GM11168 (cell line): ENCODE measurements at regions not wholly inside any gene's neighbourhood (a gene's known extent, or its start where the extent isn't known, plus 50 kb on each side); places are given as distances from the start of the nearest gene placed in this dataset.

ENCODE experiments used
- in situ Hi-C: fragments of 300-500 bp; cut with MboI; formaldehyde crosslinking; loops from one replicate; pipeline ENCODE4 v1.12.0; 2022; ENCODE audit warnings: low sequenced_read_pairs; ENCODE audit not compliant: unreplicated experiment

DNA sequence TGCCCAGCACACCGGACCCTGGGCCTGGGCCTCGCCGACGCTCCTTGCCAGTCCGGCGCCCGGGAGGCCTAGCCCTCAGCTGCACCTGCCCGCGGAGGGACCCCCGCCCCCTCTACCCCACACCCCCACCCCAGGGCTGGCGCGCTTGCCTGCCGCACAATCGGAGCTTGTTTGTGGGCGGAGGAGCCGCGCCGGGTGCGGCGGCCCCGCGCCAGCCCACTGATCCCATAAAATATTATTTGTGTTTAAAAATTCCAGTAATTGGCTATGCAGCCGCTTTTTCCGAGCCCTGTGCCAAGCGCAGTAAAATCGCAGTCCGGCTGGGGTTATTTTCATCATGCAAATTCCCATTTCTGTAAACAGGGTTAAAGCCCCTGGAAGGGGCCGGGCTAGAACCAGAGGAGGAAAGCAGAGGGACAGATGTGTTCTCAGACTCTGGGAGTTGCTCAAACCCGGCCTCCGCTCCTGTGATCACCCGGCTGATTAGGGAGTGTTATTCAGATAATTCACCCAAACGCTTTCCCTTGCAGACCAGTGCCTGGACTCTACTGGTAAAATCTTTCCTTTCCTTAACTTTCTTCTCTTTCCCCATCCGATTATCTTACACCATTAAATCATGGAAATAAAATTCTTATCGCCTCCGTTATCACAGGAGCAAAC is 93.1 kb downstream of the NCR2 start:
- in situ Hi-C loops = no loop called here

DNA sequence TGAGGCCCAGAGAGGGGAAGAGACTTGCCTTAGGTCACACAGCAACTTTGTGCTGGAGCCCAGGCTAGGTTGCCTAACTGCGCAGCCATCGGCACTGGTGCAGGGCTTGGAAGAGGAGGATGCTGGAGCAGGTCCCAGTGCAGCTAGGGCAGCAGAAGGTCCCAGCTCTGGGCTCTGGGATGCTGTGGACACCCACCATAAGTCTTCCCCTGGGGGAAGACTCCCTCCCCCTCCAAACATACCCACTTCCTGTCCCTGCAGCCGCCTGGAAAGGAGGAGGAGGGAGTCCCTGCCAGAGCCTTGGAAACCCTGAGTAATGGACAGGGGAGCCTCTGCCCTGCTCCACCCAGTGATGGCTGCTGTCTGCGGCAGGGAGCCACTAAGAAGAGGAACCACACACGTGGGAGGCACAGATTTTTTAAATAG is 93.6 kb downstream of the NCR2 start:
- in situ Hi-C loops = no loop called here

DNA sequence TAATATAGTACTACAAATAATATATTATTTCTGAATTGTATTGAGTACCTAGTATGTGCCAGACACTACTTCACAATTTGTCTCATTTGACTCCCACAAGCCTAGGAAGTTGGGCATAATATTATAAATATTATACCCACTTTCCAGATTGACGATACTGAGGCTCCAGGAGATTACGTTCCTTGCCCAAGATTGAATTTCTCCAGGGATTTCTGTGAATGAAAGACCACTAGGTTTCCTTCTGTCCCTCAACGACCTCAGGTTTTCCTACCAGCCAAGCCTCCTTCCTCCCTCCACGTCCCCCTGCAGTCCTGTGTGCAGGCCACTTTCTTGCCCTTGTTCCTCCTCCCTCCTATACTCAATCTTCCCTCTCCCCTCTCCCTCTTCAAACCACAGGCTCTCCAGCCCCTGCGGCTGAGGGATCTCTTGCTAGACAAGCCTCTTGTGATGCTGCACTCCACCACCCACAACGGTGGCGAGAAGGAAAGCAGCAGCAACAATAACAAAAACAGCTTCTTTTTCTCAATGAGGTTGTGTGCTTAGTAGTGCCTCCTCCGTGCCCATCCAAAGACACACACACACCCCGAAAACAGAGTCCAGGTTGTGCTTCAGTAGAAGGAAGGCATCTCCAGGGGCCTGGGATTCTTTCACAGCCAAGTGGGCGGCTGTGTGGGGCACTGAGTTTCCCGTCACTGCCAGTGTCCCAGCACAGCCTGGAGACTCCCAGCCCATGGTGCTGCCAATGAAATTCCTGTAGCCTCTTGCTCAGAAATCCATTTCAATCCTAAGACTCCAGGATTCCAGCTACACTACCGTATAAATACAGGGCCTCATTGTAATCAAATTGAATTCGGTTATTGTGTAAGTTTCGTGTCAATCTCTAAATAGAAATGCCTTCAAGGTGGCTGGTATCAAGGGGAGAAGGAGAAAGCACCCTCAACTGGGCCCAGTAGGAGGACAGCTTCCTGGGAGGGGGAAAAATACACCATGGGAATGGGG is 94.4 kb downstream of the NCR2 start:
- in situ Hi-C loops = no loop called here

DNA sequence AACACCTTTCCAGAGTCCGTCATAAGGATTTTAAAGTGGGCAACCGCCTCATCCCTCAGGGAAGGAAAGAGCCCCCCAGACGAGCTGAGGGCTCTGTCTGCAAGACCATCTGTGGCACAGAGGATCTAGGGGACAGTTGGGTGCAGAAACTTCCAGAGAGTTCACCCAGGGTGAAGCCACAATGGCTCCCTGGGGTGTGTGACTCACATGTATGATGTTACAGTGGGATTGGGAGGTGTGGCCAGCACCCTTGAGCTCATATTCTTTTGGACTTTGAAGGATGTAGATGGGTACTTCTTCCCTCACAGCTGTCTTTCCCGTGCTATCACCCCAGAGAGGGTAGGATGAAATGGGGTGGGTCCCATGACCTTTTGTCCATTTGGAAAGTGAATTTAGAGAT is 95.5 kb downstream of the NCR2 start:
- in situ Hi-C loops = no loop called here

DNA sequence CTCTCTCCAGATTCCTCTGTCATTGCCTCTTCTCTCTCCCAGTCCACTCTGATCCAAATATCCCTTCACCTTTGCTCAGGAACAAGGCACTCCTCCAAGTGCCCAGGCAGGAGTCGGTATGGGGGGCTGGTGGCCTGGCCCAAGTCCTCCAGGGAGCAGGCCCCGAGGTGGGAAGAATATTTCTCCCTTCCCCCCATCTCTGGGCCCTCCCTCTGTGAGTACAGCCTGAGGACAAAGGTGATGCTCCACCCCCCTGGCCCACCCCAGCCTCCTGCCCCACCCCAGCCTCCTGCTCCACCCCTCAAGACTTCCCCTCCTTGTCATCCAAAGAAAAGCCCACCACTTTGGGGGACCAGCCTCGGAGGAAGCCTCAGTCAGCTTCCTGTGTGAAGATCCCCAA is 96.9 kb downstream of the NCR2 start:
- in situ Hi-C loops = no loop called here

DNA sequence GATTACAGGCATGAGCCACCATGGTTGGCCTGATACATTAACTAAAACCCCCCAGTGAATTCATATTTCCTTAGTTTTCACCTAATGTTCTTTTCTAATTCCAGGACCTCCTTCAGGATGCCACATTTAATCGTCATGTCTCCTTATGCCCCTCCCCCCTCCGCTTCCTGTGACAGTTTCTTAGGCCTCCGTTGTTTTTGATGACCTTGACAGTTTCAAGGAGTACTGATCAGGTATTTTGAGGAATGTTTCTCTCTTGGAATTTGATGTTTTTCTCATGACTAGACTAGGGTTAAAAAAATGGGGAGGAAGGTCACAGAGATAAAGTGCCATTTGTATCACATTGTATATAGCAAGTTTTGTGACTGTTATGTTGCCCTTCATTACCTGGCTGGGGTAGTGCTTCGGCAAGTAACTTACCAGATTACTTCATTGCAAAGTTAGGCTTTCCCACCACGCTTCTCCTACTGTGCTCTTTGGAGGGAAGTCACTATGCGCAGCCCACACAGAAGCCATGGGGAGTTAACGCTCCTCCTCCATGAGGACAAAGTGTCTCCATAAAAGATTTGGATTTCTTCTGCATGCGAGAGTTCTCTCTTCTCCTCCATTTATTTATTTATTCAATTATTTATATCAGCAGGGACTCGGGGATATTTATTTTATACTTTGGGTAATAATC is 99.5 kb downstream of the NCR2 start:
- in situ Hi-C loops = no loop called here

DNA sequence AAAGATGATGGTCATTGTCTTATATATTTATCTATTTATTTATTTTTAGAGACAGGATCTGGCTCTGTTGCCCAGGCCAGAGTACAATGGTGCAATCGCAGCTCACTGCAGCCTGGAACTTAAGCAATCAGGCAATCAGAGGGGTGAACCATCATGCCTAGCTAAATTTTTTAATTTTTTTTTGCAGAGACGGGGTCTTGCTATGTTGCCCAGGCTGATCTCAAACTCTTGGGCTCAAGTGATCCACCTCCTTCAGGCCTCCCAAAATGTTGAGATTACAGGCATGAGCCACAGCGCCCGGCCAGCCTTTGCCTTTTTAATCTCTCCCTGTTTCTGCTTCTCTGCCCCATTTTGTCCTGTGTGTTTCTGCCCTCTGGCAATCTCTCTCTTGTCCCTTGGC is 102.2 kb downstream of the NCR2 start:
- in situ Hi-C loops = no loop called here

DNA sequence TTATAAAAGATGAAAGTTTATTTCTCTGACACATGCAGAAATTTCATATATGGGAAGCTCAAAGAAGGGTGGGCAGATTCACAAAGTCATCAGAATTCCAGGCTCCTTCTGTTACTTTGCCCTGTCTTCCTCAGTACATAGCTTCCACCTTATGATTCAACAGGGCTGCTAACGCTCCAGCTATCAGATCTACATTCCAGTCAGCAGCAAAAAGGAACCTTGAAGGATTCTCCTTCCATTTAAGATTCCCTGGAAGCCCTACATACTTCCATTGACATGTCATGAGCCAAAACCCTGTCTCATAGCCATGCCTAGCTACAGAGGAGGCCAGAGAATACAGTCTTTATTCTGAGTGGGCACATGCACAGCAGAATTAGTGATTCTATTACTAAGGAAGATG is 103.3 kb downstream of the NCR2 start:
- in situ Hi-C loops = no loop called here

DNA sequence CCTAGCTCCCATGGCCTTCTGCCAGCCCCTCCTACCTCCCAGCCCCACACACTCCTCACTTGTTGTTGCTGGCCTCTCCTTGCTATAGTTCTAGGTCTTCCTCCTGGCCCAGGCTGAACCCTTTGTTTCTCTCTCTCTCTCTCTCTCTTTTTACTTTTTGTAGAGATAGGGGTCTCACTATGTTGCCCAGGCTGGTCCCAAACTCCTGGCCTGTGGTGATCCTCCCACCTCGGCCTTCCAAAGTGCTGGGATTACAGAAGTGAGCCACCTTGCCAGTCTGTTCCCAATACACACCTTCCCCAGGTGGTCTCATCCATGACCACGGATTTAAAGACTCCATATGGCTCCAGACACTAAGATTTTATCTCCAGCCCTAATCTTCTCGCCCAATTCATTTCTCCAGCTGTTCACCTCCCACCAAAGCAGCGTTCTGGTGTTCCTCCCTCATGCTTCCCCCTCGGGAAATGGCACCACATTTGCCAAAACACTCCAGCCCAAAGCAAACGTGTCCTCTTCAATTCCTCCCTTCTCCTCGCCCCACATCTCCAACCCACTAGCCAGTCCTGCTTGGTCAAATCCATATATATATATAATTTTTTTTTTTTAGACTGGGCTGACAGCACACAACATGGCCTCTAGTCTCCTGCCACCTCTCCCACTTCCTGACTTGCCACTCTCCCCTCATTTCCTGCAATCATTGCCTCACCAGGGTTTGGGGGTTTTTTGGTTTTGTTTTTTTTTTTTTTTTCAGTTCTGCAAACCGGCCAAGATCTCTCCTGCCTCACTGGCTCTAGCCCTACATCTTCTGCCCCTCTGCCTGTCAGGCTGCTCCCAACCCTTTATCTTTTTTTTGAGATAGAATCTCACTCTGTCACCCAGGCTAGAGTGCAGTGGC is 104.4 kb downstream of the NCR2 start:
- in situ Hi-C loops = no loop called here

DNA sequence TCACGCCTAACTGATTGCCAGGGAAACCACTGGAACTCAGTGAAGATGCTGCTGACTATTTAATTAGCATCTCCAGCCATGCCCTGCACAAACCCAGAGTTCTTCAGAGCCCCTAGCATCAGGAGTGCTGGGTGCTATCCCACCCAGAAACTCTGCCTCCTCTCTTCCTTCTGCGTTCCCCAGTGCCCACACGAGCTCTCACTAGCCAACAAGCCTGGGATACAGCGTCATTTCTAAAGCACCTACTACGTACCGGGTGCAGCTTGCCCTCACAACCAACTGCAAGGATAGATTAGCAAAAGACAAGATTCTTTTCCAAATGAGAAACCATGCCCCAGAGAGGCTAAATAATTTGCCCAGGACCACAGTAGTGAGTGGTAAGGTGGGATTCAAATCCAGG is 105.2 kb upstream of the FOXP4 start:
- in situ Hi-C loops = no loop called here

DNA sequence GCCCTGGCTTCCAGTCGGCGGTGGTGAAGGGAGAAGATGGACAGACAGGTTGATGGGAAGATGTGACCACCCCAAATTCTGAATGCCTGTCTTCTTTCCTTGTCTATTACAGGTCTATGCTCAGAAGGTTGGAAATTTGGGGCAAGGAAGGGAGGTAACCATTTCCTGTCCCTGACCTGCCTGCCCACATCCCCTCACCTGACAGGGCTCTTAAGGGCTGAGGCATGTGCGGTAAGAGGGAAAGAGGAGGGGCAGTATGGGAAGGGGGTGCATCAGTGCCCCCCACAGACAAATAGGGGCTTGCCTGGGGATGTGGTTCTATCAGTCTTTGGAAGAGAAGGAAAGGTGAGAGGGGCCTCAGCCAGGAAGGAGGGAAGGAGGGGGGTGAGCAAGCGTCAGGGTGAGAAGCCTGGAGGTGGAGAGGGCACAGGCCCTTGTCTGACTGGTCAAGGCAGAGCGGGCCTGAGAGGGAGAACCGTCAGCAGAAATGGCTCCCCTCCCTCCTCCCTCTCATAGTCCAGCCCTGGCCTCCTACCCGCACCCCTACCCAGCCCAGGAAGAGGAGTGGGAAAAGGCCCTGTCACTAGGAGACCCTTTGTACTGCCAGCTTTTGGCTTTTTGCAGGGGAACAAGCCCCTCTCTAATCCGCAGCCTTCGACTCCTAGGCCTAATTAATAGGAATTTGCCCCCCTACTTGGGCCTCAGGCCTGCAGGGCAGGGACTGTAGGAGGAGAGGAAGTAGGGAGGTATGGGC is 104.4 kb upstream of the FOXP4 start:
- in situ Hi-C loops = no loop called here

DNA sequence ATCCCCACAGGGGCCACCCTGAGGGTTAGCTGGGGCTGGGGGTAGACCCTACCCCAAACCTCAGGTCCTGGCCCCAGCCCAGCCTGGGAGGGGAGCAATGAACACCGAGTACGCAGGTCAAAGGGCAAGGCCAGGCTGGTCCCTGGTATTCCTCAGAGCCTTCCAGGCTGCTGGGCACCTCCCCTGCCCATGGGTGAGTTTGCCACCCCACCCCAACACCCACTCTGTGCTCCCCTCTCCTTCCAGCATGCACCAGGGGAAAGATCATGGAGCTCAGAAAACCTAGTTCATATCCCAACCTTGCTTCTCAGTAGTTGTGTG is 103.9 kb upstream of the FOXP4 start:
- in situ Hi-C loops = no loop called here

DNA sequence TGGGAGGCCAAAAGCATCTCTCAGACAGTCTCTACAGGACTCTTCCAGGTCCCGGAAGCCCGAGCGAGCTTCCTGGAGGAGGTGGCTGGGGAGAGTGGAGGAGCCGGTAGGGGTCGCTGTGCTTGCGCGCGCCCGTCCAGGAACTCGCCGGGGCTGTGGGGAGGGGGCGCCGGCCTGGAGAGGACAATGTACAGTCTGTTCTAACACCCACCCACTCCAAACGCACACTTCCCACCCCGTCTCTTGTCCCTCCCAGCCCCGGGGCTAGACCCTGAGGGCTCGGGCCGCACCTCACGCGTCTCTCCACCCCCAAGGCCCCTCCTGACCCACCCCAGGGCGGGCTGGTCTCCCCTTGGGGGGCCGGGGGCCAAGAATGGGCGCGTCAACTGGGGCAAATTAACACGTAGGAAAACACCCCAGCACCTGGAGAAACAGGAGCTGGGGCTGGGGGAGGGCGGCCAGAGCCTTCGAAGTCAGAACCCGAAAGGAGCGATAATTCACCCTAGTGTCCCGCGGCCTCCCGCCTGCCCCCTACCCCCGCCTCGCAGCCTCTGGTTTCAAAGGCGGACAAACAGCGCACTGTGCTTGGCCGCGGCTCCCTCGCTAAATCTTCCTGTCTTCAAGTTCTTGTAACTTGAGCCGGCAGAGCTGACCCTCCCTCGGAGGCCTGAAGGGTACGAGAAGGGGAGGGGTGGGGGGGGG is 103.2 kb upstream of the FOXP4 start:
- in situ Hi-C loops = no loop called here

DNA sequence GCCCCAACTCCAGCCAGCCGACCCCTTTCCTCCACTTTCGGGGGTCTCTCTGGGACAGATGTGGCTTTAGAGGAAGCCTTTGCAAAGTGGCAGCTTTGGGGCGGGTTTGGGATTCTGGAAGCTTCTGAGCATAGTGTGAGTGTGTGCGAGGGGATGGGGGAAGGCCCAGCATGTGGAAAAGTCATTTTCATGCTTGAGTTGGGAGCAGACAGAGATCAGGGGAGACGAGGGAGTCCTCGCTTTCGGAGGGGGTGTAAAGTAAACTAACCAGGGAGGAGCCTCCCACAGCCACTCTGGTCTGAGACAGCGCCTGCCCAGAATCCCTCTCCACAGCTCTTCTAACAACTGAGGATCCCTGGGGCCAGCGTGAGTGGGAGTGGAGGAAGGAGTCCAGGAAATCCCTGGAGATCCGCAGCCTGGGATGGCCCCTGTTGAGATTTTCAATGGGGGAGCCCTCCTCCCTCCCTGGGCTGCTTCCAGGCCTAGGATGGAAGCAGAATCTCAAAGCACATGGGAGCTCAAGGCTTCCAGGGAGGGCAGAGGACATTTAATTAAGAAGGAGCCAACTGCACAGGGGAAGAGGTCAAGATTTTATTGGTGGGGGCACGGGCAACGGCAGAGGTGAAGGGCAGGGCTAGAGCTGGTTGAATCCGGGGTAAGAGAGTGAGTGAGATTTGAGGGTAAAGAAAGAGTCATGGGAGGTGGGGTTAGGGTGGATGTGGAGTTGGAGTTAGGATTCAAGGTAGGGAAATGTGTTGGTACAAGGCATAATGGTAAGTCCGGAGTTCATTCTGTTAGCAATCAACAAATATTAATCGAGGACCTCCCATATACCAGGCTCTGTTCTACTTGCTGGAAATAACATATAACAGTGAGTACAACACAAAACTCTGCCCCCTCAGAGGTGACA is 102.3 kb upstream of the FOXP4 start:
- in situ Hi-C loops = no loop called here

DNA sequence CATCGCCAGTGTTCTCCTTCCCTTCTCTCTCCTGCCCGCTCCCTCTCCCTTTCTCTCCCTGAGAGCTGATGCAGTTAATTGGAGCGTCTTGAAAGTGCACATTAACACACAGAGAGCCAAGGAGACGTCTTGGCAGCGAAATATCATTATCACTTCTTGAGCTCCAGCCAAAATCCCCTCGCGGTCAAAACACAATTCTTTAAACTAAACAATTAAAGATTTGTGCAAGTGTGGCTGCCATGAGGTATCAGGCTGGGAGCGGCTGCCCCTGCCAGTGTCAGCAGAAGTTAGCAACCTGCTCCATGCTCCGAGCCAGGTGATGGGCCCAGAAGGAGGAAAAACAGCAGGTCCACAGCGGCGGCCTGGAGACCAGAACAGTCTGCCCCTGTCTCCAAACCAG is 100.9 kb upstream of the FOXP4 start:
- in situ Hi-C loops = no loop called here

DNA sequence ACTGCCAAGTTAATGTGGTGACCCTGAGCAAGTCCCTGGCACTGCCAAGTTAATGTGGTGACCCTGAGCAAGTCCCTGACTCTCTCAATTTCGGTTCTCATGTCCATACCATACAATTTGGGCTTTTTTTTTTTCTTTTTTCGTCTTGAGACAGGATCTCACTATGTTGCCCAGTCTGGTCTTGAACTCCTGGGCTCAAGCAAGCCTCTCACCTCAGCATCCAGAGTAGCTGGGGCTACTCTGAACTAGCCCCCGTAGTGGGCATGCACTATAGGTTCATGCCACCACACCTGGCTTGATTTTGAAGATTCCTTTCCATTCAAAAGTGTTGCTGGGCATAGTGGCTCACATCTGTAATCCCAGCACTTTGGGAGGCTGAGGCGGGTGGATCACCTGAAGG is 100.0 kb upstream of the FOXP4 start:
- in situ Hi-C loops = no loop called here

DNA sequence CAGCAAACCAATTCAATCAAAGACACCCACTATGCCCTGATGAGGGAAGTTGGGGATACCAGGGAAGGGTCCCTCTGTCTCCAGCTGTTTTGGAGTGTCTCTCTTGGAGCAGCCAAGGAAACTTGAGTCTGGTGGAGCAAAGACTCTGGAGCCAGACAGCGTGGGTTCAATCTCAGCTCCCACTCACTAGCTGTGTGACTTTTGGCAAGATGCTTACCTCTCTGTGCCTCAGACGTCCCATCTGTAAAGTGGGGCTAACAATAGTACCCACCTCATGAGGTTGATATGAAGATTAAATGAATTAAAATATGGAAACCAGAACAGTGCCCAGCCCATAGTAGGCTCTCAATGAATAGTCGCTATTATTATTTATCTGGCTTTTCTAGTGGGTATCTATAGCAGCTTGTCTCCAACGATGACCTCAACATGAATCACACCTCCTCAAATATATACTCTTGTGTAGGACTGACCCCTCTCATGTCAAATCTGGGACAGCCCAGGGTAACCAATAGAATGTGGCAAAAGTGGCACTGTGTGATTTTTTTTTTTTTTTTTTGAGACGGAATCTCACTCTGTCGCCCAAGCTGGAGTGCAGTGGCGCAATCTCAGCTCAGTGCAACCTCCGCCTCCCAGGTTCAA is 99.2 kb upstream of the FOXP4 start:
- in situ Hi-C loops = no loop called here
